Spleen (tissue), 7 donors: ENCODE measurements at regions not wholly inside any gene's neighbourhood (a gene's known extent, or its start where the extent isn't known, plus 50 kb on each side); places are given as distances from the start of the nearest gene placed in this dataset.

Experiments
- CTCF ChIP-seq, 11 experiments: fragments of 200-600 bp in 7 of 11; fragments of 450-650 bp in 4 of 11; sonication (generic) in 4 of 11; IDR thresholded peaks in 8 of 11; conservative IDR thresholded peaks in 3 of 11; 1 replicate in 7 of 11; 2 replicates in 4 of 11; pipeline versions ENCODE4 v1.4.0 to v1.8.0; 2016 to 2021; ENCODE audit warnings: antibody characterized with exemption in 11 of 11, inconsistent platforms in 4 of 11, mild to moderate bottlenecking in 1 of 11
- POLR2A ChIP-seq, 3 donors: fragments of 450-650 bp; IDR thresholded peaks; one replicate each; pipeline ENCODE4 v1.5.1; 2017; ENCODE audit warnings: antibody characterized with exemption in 3 of 3, mild to moderate bottlenecking in 1 of 3
- donor health status: DM: no; HTN: no; CAD: no; lungs with moderate emphysema.
- donor health status: DM: no; HTN: no; CAD: no.
- donor health status: DM: no; HTN: no; CAD: no.

GRCh38 chr13:102933122-102933521 lies 87.3 kb downstream of the ERCC5 start:
- TF ChIP-seq POLR2A (IDR thresholded peaks at IDR 0.05): no peak
- TF ChIP-seq CTCF (IDR thresholded peaks at IDR 0.05 in 8 of 11, conservative IDR thresholded peaks at IDR 0.05 in 3 of 11): no peak
